Body of pancreas (tissue), 4 donors: ENCODE measurements at regions not wholly inside any gene's neighbourhood (a gene's known extent, or its start where the extent isn't known, plus 50 kb on each side); places are given as distances from the start of the nearest gene placed in this dataset.

Source experiments
- CTCF ChIP-seq, 7 experiments: fragments of 450-650 bp in 4 of 7; fragments of 200-600 bp in 3 of 7; sonication (generic) in 3 of 7; IDR thresholded peaks; one replicate each; pipeline ENCODE4 v1.5.1; 2016 to 2019; ENCODE audit warnings: antibody characterized with exemption in 7 of 7
- POLR2A ChIP-seq, 3 donors: fragments of 450-650 bp; IDR thresholded peaks; one replicate each; pipeline ENCODE4 v1.6.1; 2016; ENCODE audit warnings: antibody characterized with exemption in 3 of 3, mild to moderate bottlenecking in 2 of 3

DNA sequence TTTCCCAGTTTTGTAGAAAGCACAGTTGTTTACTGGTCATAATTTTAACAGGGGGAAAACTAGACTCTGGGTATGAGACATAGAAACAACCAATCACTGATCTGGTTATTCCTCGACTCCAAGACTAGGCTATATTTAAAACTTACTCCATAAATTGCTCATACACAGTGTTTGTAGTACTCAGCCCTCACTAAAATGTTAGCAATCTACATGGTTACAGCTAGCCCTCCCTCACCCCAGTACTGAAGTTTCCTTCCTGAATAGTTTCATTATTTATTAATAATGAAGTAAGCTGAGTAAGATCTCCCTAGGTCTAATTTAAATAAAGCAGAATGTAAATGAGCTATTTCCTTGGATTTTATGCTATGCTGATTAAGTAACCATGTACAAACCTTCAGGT, 275.1 kb downstream of the CDH20 start:
- no peak for TF ChIP-seq CTCF (IDR thresholded peaks at IDR 0.05)
- TF ChIP-seq POLR2A (IDR thresholded peaks at IDR 0.05), result no peak
